Activated CD4-positive, alpha-beta T cell treated with anti-CD3 and anti-CD28 coated beads, Interleukin-2, amount 50 U/mL, for 4 hours (primary cell): ENCODE measurements at regions not wholly inside any gene's neighbourhood (a gene's known extent, or its start where the extent isn't known, plus 50 kb on each side); places are given as distances from the start of the nearest gene placed in this dataset.
"Not testable (repeated sequence)": the region's sequence is repeated elsewhere in the genome, so short reads cannot be mapped to it uniquely, and the experiment has no call there.

Experiments
- DNase-seq, 2 experiments: peaks; one replicate each; pipeline ENCODE4 v3.0.0-alpha.2; 2020

- no peak for DNase-seq
These were observed 2672.0 kb upstream of the PCDH20 start for GRCh38 chr13:64087624-64088023.

GRCh38 chr13:64083811-64084210, 2668.2 kb upstream of the PCDH20 start:
- no peak for DNase-seq

DNA sequence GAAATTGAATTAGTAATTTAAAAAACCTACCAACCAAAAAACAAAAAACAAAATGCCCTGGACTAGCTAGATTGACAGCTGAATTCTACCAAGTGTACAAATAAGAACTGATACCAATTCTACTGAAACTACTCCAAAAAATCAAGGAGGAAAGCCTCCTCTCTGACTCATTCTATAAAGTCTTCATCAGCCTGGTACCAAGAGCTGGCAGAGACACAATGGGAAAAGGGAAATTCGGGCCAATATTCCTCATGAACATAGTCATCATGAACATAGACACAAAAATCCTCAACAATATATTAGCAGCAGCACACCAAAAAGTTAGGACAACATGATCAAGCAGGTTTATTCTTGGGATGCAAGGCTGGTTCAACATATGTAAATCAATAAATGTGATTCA, 2667.7 kb upstream of the PCDH20 start:
- DNase-seq = no peak

DNA sequence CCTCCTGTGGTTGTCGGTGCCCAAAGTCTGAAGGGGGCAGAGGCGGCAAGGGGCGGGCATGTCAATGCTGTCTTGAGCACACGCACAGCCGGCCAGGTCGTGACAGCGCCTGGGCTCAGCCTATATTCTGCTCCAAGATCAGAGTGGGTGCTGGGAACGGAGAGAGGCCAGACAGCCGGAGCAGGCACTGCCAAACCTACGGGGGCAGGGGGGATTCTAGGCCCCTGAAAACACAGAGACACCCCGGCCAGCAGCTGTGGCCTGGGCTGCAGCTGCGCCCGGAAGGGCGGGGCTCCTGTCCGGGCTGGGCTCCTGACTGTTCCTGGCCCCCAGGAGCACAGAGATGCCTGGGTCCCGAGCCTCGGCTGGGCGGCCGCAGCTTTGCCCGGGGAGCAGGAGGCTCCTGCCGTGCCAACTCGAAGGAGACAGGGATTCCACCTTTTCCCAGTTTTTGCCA, 2662.9 kb upstream of the PCDH20 start:
- no peak for DNase-seq

DNA sequence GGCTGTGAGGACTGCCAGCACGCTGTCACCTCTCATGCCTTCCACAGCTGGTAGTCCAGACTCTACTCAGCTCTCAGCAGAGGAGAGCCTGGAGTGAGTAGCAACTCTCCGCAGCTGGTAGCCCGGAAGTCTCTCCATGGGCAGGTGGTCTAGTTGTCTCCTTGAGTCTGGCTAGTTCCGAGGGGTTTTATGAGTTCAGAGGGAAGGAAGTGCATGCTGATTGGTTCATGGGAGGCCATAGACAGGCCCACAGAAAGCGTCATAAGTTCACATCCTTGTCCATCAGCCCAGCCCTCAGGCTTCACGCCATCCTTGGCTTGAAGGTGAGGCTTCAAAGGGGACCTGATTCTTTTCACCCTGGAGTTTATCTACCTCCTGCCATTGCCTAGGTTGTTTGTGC, 2662.4 kb upstream of the PCDH20 start:
- no peak for DNase-seq

DNA sequence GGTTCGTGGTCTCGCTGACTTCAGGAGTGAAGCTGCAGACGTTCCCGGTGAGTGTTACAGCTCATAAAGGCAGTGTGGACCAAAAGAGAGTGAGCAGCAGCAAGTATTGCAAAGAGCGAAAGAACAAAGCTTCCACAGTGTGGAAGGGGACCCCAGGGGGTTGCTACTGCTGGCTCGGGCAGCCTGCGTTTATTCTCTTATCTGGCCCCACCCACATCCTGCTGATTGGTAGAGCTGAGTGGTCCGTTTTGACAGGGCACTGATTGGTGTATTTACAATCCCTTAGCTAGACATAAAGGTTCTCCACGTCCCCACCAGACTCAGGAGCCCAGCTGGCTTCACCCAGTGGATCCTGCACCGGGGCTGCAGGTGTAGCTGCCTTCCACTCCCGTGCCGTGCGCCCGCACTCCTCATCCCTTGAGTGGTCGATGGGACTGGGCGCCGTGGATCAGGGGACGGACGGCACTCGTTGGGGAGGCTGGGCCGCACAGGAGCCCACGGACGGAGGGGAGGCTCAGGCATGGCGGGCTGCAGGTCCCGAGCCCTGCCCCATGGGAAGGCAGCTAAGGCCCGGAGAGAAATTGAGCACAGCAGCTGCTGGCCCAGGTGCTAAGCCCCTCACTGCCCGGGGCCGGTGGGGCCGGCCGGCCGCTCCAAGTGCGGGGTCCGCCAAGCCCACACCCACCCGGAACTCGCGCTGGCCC, 2661.6 kb upstream of the PCDH20 start:
- DNase-seq = not testable (repeated sequence)

GRCh38 chr13:64075543-64076271, 2660.1 kb upstream of the PCDH20 start:
- DNase-seq = no peak

GRCh38 chr13:64074971-64075474, 2659.4 kb upstream of the PCDH20 start:
- DNase-seq = no peak

DNA sequence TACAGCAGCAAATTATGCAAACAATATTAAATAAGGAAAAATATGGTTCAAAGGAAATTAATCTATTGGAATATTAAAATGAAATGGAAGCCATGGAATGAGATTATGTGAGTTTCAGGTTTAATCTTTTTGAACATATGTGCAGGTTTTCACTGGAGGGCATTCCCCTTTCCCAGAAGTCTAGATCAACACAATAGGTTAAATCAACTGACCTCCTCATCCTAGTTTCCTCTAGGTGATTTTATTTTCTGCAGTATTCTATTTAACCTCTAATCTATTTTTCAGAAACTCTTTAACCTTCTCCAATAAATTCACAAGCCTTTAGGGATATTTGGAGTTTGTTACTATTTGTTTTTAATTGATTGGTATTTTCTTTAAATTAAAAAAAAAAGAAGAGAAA, 2657.6 kb upstream of the PCDH20 start:
- DNase-seq = no peak

DNA sequence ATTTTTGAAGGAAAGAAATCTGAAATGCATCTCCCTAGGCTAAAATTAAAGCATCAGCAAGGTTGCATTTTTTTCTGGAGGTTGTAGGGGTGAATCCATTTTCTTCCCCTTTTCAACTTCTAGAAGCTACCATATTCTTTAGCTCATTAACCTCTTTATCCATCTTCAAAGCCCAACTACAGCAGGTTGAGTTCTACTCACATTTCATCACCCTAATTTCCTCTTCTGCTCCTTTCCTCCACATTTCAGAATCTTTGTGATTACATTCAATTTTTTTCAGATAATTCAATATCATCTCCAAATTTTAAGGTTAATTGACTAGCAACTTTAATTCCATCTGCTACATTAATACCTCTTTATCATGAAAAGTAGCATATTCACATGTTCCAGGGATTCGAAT, 2655.7 kb upstream of the PCDH20 start:
- no peak for DNase-seq

- no peak for DNase-seq
These were observed 2654.2 kb upstream of the PCDH20 start for GRCh38 chr13:64069892-64070291.

DNA sequence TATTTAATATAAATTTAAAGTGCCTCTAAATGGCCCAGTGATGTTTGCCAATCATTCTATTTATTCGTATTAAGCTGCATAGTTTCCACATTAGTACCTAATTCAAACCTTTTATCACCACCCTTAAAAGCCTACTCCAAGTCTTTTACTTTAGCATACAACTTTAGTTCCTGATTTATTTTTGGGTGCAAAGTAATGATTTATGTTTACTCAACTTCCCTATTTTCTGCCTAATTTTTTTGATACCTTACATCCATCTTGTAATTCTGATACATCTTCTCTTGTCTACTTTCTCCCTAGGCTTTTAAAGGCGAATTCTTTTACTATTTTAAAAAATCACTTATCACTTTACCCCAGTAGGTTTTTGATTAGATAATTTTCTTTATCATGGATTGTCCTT, 2651.1 kb upstream of the PCDH20 start:
- DNase-seq = no peak

DNA sequence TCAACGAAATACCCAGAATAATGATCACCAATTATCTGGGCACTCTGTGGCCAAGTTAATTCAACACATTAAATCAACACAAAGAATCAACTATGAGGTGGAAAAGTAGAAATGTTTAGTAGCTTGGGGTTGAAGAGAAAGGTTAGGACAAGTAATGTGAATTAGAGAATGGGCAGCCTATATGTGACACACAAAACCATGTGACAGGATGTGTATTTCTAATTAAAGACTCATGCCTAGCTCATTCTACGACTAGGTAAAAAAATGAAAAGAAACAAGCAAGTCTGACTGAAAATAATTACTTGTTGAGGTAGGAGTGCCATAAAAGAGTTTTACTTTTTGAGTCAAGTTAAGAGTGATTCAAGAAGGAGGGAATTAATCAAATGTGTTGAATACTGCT, 2646.0 kb upstream of the PCDH20 start:
- no peak for DNase-seq

GRCh38 chr13:64057372-64058020, 2641.8 kb upstream of the PCDH20 start:
- no peak for DNase-seq

- DNase-seq = no peak
These were observed 2638.7 kb upstream of the PCDH20 start for GRCh38 chr13:64054321-64054720.

GRCh38 chr13:64052521-64052920, 2636.9 kb upstream of the PCDH20 start:
- DNase-seq = no peak

- DNase-seq = no peak
These were observed 2635.6 kb upstream of the PCDH20 start for GRCh38 chr13:64051278-64051677.

- no peak for DNase-seq
These were observed 2625.6 kb upstream of the PCDH20 start for GRCh38 chr13:64041296-64041695.

GRCh38 chr13:64033921-64034320, 2618.3 kb upstream of the PCDH20 start:
- DNase-seq = no peak

- no peak for DNase-seq
These were observed 2613.9 kb upstream of the PCDH20 start for GRCh38 chr13:64029343-64030093.

GRCh38 chr13:64028551-64028950, 2612.9 kb upstream of the PCDH20 start:
- no peak for DNase-seq

GRCh38 chr13:64020126-64020525, 2604.5 kb upstream of the PCDH20 start:
- no peak for DNase-seq

- DNase-seq = no peak
These were observed 2591.7 kb upstream of the PCDH20 start for GRCh38 chr13:64007339-64007738.
